Sigmoid colon (tissue), 4 donors: ENCODE measurements at regions not wholly inside any gene's neighbourhood (a gene's known extent, or its start where the extent isn't known, plus 50 kb on each side); places are given as distances from the start of the nearest gene placed in this dataset.

ENCODE experiments used
- POLR2A ChIP-seq, 2 donors: fragments of 450-650 bp; IDR thresholded peaks; one replicate each; pipeline ENCODE4 v1.6.1; 2016; ENCODE audit warnings: antibody characterized with exemption in 2 of 2, mild to moderate bottlenecking in 2 of 2, moderate library complexity in 2 of 2
- POLR2AphosphoS5 ChIP-seq, 4 donors: sonication (generic); formaldehyde crosslinking; IDR thresholded peaks; one replicate each; pipeline ENCODE4 v1.6.1; 2017; ENCODE audit warnings: antibody characterized with exemption in 4 of 4

DNA sequence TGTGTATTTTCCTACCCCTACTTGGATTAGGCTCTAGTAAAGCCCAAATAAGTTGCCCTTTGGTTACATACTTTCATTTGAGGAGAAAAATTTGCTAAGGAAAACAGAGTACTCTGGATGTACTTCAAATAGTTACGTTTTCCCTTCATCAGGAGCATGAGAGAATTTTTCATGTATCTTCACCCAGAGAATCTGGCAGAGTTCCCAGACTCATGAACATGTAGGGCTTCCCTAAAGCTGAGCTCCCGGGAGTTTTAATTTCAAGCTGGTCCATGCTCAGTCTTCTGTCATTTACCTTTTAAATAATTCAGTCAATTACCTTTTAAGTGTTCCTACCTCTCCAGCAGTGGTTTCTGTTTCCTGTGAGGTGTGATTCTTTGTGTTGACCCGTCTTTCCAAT, 367.5 kb upstream of the GRID2 start:
- TF ChIP-seq POLR2AphosphoS5 (IDR thresholded peaks at IDR 0.05) (no peak), POLR2A (IDR thresholded peaks at IDR 0.05) (no peak)
